Globus pallidus (tissue), 1 donor: ENCODE measurements at regions not wholly inside any gene's neighbourhood (a gene's known extent, or its start where the extent isn't known, plus 50 kb on each side); places are given as distances from the start of the nearest gene placed in this dataset.

Experiments
- DNase-seq: peaks from one replicate; pipeline ENCODE4 v3.0.0-alpha.2; 2015; ENCODE audit warnings: low spot score

DNA sequence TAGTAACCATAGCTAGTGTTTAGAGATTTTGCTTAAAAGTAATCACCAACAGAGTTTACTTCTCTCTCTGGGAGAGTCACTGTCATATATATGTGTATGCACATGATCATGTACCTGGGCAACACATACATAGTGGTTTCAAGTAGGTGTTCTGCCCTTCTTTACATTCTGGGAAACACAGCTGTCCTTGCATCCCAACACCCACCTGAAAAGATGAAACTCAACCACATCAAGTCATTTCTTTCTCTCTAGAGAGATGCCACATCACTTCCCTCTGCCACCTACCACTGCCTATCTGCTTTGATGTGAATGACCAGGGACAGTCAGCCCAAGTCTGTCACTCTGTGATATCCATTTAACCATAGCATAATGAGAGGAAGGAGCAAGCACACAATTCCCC, 155.8 kb upstream of the GADL1 start:
- DNase-seq = no peak

DNA sequence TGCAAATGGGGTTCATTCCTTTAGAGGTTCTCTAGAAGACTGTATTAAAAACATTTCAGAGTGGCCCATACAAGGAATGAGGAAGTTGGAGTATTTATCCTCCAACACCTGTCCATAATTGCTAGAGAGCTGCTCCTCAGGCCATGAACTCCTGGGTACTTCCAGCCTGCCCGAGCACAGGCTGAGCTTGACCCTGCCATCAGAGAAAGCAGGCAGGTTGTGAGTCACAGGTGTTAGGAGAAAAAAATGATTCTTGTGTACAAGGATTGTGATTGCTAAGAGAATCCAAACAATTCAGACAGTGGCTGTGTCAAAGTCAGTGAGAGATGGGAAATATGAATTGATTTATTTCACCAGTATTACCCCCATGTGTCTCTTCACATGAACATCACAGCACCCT, 156.8 kb upstream of the GADL1 start:
- no peak for DNase-seq

DNA sequence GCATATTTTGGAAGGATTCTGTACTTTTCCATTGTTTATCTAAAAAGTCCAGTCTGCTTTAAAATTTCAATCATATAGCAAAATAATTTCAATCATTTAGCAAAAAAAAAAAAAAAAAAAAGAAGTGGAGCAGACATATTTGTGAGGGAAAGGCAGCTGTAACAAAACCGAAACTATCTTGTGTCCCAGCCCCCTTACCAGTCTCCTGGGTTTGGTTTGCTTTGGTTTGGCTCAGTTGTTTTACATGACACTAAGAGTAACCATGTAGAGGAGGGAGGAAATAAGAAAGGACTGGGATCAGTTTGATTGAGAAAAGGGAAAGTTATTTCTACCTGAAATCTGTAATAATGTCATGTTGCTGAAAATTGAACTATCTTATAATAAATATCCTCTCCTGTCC, 158.8 kb upstream of the GADL1 start:
- no peak for DNase-seq

DNA sequence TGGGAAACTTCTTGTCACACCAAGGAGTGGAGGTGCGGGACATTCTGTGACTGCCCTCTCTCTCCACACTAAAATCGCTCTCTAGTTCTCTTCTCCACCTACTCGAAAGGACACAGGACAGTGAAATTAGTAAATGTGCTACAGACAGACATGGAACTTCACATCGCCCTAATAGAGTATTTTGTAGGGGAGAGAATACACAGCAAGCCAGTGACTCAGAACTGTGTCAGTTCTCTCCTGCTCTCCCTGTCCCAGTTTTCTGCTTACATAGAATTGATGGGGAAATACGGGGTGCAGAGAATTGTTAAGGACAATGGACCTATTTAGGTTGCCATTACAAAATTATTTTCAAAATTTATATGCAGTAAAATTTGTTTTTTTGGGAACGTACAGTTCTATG, 159.6 kb upstream of the GADL1 start:
- no peak for DNase-seq

DNA sequence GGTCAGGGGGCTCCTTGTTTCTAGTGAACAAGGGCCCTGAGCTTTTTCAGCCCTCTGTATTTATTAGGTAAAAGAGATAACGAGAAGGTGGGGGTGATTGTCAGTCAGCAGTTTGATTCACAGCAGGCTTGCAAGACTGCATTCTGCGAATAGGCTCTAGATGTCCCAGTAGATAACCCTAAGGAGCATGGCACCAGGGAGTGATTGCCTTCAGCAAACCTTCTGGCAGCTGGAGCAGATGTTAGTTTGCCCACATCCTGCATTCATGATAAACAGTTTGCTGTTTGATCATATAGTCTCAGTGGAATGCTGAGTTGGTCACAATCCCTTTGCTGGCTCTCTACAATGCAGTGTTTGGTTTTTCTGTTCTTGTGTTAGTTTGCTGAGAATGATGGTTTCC, 161.3 kb upstream of the GADL1 start:
- no peak for DNase-seq

DNA sequence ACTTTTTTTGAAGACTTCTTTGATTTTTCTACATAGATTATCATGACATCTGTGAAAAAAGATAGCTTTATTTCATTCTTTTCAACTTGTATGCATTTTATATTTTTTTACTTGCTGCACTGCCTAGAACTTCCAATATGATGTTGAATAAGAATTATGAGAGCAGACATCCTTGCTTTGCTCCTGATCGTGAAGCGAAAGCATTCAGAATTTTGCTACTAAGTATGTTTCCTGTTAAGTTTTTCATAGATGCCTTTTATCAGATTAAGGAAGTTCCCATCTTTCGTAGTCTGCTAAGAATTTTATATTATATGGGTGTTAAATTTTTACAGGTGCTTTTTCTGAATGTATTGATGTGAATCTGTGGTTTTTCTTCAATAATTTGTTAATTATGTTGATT, 163.4 kb upstream of the GADL1 start:
- no peak for DNase-seq

DNA sequence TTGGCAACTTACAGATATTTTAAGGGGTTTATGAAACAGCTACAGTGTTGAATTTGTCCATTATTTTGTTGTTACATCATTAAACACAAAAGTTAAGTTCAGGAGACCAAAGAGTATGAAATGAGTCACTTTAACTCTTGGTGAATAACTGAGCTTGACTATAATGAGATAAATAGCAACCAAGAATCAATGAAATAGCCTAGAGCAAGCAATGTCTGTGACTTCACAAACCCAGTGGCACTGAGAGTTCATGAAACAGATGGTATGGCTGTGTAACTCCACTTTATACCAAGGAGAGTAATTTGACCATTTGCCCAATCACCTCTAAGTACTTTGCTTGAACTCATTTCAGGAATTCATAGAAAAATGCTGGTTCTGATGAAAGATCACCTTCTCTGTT, 169.6 kb upstream of the GADL1 start:
- no peak for DNase-seq

DNA sequence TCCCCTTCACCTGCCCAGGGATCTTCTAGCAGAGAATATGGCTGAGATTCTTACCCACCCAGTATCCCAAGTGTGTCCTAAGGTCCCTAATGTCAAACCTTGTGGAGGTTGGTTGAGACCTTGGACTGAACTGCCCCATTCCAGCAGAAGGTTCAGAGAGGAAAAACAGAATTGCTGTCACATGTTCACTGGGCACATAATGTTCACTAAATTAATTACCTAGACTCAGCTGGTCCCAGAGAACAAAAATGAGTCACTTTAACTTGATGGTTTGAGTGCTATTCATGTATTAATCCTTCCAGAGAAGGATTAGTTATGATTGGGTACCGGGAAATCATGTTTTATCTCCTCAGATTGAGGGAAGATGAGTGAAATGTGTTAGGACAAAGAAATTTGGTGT, 171.3 kb upstream of the GADL1 start:
- DNase-seq = no peak

DNA sequence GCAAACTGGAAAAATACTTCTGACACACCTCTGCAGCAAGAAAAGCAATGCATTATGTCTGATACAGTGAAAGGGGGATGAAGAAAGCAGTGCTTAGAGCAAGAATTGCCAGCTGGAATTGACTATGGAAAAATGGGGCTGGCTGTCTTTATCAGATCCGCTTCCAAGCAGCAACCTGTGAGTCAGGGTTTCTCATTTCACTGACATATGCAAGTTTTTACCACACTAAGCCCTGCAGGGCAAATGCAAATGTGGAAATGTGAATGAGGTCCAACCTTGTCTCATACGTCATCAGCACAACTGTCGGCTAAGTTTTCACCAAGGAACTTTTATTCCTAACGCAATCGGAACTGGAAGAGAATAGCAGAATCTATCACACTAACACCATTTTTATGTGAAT, 172.5 kb upstream of the GADL1 start:
- no peak for DNase-seq

DNA sequence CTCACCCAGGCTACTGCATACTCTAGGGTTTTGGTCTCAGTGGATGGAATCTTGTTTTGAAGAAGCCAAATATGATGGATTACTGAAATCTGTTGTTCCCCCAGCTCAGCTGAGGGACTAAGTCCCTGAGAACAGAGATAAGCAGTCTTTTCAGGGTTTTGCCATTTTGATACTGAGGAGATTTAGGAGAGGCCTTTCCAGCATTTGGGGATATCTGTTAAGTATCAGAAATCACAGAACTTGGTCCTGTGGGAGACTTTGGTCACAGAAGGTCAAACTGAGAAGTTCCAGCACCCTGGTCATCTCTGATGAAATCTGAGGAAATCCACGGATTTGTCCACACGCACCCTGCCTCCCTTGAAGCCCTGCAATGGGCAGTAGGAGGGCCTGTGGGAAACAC, 181.0 kb upstream of the GADL1 start:
- no peak for DNase-seq

DNA sequence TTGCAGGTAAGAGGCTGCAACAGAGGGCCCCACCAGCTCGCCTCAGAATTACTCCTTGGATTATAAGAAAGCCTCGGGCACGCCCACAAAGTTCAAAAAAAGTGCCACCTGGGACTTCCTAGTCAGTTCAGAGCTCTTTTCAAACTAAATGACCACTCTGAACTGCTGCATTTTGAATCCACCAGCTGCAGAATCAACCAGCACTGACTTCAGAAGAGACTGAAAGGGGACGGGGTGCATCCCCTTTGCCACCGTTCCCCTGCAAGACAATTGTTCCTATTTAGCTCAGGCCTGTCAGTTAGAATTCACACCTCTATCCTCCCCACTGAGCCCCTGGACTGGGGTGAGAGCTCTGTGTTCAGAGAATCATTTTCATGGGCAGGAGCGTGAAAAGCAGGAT, 181.4 kb upstream of the GADL1 start:
- no peak for DNase-seq

DNA sequence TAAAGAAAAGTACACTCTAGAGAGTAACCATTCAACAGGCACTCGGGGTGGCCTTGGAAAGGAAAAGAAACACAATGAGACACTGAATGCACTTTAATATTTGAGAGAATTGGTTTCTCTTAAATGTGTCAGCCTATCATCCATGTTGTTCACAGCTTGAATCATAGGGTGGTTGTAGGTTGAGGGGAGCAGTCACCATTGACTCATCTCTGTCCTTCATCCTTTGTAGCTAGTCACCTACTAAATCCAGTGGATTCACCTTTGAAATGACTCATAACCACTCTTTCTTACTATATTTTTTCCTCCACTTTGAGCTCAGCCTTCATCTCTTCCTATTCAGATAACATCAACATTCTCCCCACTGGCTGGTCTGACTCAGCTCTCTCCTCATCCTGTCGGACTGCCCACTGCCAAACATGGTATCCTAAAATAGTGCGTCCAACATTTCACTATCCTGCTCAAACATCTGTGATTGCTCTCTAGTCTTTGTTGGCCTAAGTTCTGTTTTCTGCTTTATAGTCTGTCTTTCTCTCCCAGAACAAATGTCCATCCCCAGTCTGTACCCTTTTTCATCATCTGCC, 182.7 kb upstream of the GADL1 start:
- DNase-seq = no peak

DNA sequence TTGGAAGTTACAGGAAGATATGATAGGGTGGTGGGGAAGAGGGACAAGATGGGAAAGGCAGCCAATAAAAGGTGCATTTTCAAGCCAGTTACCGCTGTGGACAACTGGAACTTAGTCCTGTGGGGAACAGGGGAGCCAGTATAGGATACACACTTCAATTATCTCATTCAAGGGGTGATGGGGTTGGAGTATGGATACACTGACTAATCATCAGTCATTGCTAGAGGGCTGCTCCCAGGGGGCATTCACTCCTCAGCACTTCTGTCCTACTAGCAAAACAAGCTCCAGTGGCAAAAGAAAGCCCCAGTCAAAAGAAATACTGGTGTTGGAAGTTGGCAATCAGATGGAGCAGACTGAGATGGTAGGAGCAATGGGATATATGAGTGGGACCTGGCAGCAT, 183.4 kb upstream of the GADL1 start:
- DNase-seq = no peak

DNA sequence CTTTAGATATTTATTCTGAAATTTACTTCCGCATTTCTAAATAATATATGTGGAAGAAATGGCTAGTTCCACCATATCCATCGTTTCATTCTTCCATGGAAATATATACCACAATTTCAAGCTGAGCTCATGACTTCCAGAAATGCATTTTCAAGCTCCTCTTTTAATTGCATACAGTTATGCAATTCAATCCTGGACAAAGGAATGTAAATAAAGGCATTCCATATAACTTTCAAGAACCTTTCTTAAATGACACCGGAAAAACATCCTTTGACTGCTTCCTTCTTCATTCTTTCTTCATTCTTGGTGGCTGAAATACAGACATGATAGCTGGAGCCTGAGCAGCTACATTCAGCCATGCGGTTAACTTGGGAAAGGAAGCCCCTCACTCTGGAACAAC, 185.2 kb upstream of the GADL1 start:
- DNase-seq = no peak

DNA sequence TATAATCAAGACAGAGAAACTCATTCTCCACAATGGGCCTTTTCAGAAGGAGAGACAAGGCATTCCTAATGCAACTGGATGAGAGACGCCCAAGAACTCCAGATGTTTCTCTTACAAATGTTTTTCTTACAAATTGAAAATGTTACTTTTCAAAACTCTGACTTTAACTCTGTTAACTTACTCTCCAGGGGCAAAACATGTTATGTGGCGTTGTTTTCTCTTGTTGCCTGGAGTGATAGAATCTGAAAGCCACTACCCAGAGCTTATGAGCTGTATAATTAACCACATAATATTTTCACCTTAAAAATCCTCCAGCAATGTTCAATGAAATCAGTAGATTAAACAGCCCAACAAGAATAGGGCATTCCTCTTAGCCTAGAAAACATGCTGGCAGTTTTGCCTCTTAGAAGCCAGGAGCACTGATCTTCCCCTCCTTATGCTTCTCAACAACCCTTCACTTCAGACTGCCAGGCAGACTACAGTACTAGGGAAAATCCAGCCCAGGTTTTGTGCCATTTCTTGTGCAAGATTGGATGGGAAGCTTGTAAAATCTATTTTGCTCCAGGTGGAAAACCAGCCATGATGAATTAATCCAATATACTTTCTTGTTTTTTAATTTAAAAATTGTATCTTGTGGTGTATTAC, 186.7 kb upstream of the GADL1 start:
- DNase-seq = no peak

DNA sequence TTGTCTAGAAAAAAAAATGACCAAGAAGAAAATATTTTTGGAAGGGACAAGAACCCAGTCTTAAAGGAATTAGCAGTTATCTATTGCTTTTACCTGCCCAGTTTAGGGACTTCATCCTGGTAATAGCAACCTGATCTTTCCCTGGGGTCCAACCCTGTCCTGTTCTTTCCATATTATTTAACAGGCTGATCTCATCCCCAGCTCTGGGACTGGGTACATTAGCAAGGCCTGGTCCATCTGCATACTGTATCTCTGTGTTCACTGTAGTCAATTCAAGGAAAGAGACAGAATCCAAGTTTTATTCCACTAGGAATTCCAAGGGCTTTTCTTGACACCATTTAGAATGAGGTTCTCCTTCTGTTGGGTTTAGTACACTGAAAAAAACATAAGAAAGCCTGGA, 191.7 kb upstream of the GADL1 start:
- no peak for DNase-seq

DNA sequence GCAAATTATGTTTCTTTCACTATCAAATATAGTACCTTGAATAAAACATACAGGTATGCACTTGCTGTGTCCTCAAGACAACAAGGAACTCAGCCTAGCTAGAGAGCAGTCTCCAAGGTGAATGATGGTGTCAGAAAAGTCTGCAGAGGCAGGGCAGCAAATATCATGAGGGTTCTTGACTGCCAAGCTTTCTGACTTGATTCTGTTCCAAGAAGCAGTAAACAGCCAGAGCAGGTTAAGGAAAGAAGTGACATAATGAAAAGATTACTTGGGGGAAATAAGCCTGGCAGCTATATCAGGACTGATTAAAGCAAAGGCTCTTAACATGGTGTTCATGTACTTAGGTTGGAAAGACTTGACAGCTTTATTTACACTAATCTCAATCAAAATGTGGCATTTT, 192.2 kb upstream of the GADL1 start:
- no peak for DNase-seq

DNA sequence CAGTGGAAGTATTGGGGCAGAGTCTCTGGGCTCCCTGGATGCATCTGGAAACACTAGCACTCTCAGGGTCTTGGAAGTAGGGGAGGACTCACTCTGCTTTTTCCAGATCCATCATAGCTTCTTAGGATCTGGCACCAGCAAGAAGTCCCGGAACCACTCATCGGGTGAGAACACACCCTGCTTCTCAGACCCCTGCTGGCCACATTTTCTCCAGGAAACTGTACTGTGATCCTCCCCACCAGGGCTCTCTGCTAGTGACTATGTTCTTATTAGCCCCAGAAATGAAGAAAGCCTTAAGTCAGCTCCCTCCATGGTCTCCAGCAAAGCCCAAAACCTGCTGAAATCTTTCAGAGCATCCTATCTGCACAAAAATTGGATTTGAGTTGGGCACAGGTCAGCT, 197.3 kb upstream of the GADL1 start:
- DNase-seq = no peak

DNA sequence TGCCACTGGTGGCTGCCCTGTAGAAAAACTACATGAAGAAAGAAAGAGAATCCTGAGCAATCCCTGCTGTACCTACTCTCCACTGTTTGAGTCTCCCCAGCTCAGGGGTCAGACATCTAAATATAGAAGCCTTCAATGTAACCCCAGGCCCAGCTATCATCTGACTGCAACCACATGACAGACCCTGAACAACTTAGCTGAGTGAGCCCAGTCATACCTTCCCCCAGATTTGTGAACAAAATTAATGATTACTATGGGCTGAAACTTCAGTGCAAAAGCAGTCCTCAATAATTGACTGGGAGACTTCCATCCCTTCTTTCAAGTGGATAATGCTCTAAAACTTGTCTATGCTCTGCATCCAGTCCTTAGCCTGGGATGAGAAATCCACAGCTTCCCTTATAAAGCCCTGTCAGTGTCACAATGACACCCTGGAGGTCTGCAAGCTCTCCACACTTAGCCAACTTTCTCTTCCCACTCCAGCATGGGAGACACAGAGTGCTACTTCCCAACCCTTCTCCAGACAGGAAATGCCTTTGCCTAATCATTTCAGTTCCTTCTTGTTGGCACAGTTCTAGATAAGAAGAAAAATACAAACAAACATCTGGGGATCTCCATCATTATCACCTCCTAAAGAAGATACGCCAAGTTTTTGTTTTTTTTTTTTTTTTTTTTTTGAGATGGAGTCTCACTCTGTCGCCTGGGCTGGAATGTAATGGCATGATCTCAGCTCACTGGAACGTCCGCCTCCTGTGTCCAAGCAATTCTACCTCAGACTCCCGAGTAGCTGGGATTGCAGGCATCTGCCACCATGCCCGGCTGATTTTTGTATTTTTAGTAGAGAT, 198.5 kb upstream of the GADL1 start:
- no peak for DNase-seq

DNA sequence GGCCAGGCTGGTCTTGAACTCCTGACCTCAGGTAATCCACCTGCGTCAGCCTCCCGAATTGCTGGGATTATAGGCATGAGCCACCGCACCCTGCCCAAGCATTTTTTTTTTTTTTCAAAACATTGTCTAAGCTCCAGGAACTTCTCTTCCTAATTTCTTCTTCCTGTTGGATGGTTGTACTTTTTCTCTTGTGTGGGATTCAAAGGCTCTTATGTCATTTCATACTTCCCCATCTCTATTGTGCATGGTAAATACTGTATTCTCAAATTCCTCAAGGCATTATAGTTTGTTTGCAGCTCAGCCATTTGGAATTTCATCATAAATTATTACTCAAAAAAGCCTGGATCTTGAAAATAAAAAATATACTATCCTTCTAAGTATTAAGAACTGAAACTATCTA, 199.1 kb upstream of the GADL1 start:
- DNase-seq = no peak

DNA sequence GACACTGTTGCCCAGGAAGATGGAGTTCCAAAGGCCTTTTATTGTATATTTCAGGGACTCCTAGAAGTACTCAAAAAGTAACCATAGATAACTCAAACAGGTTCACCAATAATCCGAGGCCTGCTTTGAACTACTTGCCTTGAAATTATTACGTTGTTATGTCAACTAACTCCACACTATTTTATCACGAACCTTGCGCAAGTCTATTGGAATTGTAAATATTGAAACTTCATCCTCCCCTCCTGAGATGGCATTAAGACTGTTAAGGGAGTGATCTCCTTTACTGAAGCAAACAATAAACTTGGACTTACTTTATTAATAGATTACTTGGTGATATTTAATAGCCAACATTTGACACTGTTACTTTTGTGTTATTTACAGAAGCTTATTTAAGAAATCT, 199.6 kb upstream of the GADL1 start:
- no peak for DNase-seq

DNA sequence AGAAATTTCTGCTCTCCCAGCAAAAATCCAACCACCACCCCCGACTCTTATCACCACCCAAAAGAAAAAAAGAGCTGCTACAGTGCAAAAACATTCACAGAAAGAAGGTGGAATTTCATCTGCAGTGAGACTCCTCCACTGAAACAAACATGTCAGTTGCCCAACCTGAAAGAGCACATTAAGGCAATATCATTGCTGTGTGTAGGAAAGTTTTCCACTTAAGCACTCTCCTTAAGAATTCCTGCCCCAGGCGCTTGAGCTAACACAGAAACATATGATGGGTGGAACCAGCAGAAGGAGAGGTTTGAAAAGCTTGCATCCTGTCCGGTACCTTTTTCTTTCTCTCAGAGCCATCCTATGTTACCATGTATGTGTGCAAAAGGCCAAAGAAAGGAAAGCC, 200.8 kb upstream of the GADL1 start:
- DNase-seq = no peak

DNA sequence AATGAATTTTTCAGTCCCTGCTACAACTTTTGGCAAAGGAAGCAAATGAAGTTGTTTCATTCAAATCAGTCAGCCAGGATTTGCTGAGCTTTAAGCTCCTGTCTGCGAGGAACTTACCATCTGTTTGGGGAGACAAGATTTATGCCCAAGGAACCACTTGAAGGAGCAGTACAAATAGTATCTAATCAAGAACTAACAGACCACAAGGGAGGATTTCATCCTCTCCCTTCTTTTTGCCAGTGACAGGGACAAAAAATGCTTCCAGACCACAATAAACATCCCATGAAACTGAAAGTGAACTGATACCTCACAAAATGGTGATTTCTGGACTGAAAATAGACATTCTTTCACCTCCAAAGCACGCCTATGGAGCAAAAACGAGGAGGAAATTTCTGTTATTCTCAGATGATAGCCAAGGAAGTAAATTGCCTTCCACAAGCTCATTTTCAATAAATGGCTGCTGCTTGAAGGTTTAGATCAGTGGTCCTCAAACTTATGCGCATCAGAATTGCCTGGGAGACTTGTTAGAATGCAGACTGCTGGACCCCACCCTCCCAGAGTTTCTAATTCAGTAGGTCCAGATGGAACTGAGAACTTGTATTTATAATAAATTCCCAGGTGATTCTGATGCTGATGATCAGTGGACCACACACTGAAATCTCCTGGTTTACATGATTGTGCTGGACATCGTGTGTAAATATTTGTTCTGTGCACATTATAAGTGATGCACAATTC, 202.4 kb upstream of the GADL1 start:
- no peak for DNase-seq
